HepG2 (cell line): ENCODE measurements at regions not wholly inside any gene's neighbourhood (a gene's known extent, or its start where the extent isn't known, plus 50 kb on each side); places are given as distances from the start of the nearest gene placed in this dataset.

ENCODE experiments used
- ATAC-seq: fragments of 200-7000 bp; cut with Tn5 transposase; 3 replicates; pipeline ENCODE4 v1.9.1; 2020; ENCODE audit warnings: mild to moderate bottlenecking, moderate library complexity
- BruUV-seq: library from RNA; stranded (reverse); fragments of 400-500 nt; replicated peaks from 2 replicates; lab custom pipeline; 2021; lab: Mats Ljungman, UMichigan
- CTCF ChIA-PET: fragments of 300-600 bp; formaldehyde crosslinking; extraction: SDS; loops from one replicate; lab custom pipeline; 2021; ENCODE audit warnings: low total read pairs, inconsistent platforms, low intra/inter-chr PET ratio; lab: Yijun Ruan, JAX
- POLR2A ChIA-PET: fragments of 350-600 bp; sonication (Branson Sonifier 250); formaldehyde crosslinking; loops from one replicate; lab custom pipeline; 2020; ENCODE audit warnings: antibody characterized with exemption, inconsistent platforms; lab: Yijun Ruan, JAX
- DNase-seq: peaks from one replicate; pipeline ENCODE4 v3.0.0-alpha.2; 2015; ENCODE audit warnings: low spot score
- FAIRE-seq: peaks from 3 replicates; lab custom pipeline; 2011; peaks lifted over from hg19 to GRCh38; lab: Jason Lieb, UNC
- H2AFZ ChIP-seq: one replicate; pipeline ENCODE4 v1.6.1; 2011; ENCODE audit warnings: low read length, inconsistent platforms
- H3K27ac ChIP-seq: fragments of 300-600 bp; 3 replicates; pipeline ENCODE4 v1.8.0; 2011; ENCODE audit warnings: mixed run types, mild to moderate bottlenecking, mixed read lengths, low read length, inconsistent platforms; ENCODE audit not compliant: insufficient read depth; ENCODE audit errors: extremely low read length
- H3K27me3 ChIP-seq, 2 experiments: fragments of 200-600 bp in 1 of 2; 2 replicates in 1 of 2; 3 replicates in 1 of 2; pipeline versions ENCODE4 v1.6.0 to v1.8.0; 2011; ENCODE audit warnings: low read length in 2 of 2, mild to moderate bottlenecking in 2 of 2, moderate library complexity in 2 of 2, inconsistent platforms in 1 of 2; ENCODE audit not compliant: insufficient read depth in 2 of 2, control insufficient read depth in 1 of 2
- H3K36me3 ChIP-seq, 2 experiments: fragments of 200-600 bp in 1 of 2; replicated peaks in 1 of 2; 2 replicates in 1 of 2; 3 replicates in 1 of 2; pipeline versions ENCODE4 v1.5.1 to v1.8.0; 2011; ENCODE audit warnings: low read length in 2 of 2, inconsistent platforms in 1 of 2; ENCODE audit not compliant: insufficient read depth in 2 of 2, control insufficient read depth in 1 of 2
- H3K4me1 ChIP-seq: 2 replicates; pipeline ENCODE4 v1.5.1; 2012; ENCODE audit warnings: low read length, inconsistent platforms; ENCODE audit not compliant: insufficient read depth
- H3K4me2 ChIP-seq: 2 replicates; pipeline ENCODE4 v1.6.0; 2011; ENCODE audit warnings: low read depth, low read length, inconsistent platforms
- H3K4me3 ChIP-seq, 3 experiments: fragments of 200-600 bp in 1 of 3; sonication (generic), shearing (Covaris generic) in 1 of 3; replicated peaks in 1 of 3; 2 replicates each; pipeline ENCODE4 v1.5.1; 2011 to 2016; ENCODE audit warnings: low read length in 3 of 3, inconsistent platforms in 2 of 3, low read depth in 2 of 3, mild to moderate bottlenecking in 2 of 3, control low read depth in 1 of 3, mixed read lengths in 1 of 3; ENCODE audit not compliant: insufficient read depth in 1 of 3
- H3K79me2 ChIP-seq: one replicate; pipeline ENCODE4 v1.6.1; 2011; ENCODE audit warnings: low read length, inconsistent platforms; ENCODE audit not compliant: insufficient read depth
- H3K9ac ChIP-seq: 2 replicates; pipeline ENCODE4 v1.6.0; 2011; ENCODE audit warnings: mild to moderate bottlenecking, low read depth, low read length, inconsistent platforms; ENCODE audit not compliant: insufficient read depth
- H3K9me3 ChIP-seq: 2 replicates; pipeline ENCODE4 v1.5.1; 2012; ENCODE audit warnings: mild to moderate bottlenecking, low read length
- H4K20me1 ChIP-seq: 2 replicates; pipeline ENCODE4 v1.6.0; 2011; ENCODE audit warnings: inconsistent platforms, mild to moderate bottlenecking, low read length, moderate library complexity; ENCODE audit not compliant: insufficient read depth
- CHD4 ChIP-seq: fragments of 200-600 bp; sonication (generic); IDR thresholded peaks from 2 replicates; pipeline ENCODE4 v1.7.0; 2017; ENCODE audit warnings: mild to moderate bottlenecking, low read length, borderline replicate concordance
- HOXA7 ChIP-seq: sonication (generic); formaldehyde crosslinking; IDR thresholded peaks from 2 replicates; pipeline ENCODE4 v1.8.1; 2022; ENCODE audit warnings: mild to moderate bottlenecking, missing genetic modification reagents, moderate library complexity
- MTA1 ChIP-seq: sonication (generic); formaldehyde crosslinking; IDR thresholded peaks from 2 replicates; pipeline ENCODE4 v1.4.0; 2020; ENCODE audit warnings: missing genetic modification reagents, mild to moderate bottlenecking, borderline replicate concordance
- PRMT3 ChIP-seq: sonication (generic); formaldehyde crosslinking; IDR thresholded peaks from 2 replicates; pipeline ENCODE4 v1.8.1; 2022; ENCODE audit warnings: low read depth, mild to moderate bottlenecking, moderate library complexity, missing genetic modification reagents, borderline replicate concordance
- TEAD3 ChIP-seq: optimal IDR thresholded peaks from 2 replicates; pipeline ENCODE3; 2016; ENCODE audit warnings: borderline replicate concordance
- TOE1 ChIP-seq: sonication (generic); formaldehyde crosslinking; IDR thresholded peaks from 2 replicates; pipeline ENCODE4 v1.4.0; 2020; ENCODE audit warnings: mild to moderate bottlenecking, missing genetic modification reagents
- ZNF264 ChIP-seq: sonication (generic); formaldehyde crosslinking; IDR thresholded peaks from 2 replicates; pipeline ENCODE4 v1.4.0; 2020; ENCODE audit warnings: missing genetic modification reagents
- ZNF430 ChIP-seq: sonication (generic); formaldehyde crosslinking; IDR thresholded peaks from 2 replicates; pipeline ENCODE4 v1.9.0; 2021; ENCODE audit warnings: mild to moderate bottlenecking, missing genetic modification reagents
- ZNF616 ChIP-seq: sonication (generic); formaldehyde crosslinking; IDR thresholded peaks from 2 replicates; pipeline ENCODE4 v1.5.0; 2020; ENCODE audit warnings: low read depth, mild to moderate bottlenecking, missing genetic modification reagents
- WGBS: methylation state at CpG from one replicate; pipeline ENCODE4 v1.1.6; 2017; ENCODE audit warnings: low lambda C conversion rate; 5-methylcytosine and 5-hydroxymethylcytosine counted together
- in situ Hi-C: cut with HindIII; loops from 2 replicates; pipeline ENCODE4 v1.10.0; 2017; ENCODE audit warnings: low pct_unique_long_range_greater_than_20kb; ENCODE audit not compliant: extremely low pct_ligation_motif_present
- intact Hi-C: fragments of 100-400 bp; cut with micrococcal nuclease; formaldehyde crosslinking; loops from one replicate; pipeline ENCODE4 v1.10.0; 2022; ENCODE audit not compliant: unreplicated experiment
- TF ChIP-seq, protein P1 (sequence below): sonication (generic); formaldehyde crosslinking; IDR thresholded peaks from 2 replicates; pipeline ENCODE4 v1.5.1; 2020; ENCODE audit warnings: mild to moderate bottlenecking, missing genetic modification reagents, moderate library complexity
- TF ChIP-seq, protein P2 (sequence below): sonication (generic); formaldehyde crosslinking; IDR thresholded peaks from 2 replicates; pipeline ENCODE4 v1.4.0; 2020; ENCODE audit warnings: mild to moderate bottlenecking, missing genetic modification reagents
- TF ChIP-seq, protein P3 (sequence below): sonication (generic); formaldehyde crosslinking; IDR thresholded peaks from 2 replicates; pipeline ENCODE4 v1.8.0; 2022; ENCODE audit warnings: mild to moderate bottlenecking, missing genetic modification reagents; ENCODE audit not compliant: insufficient replicate concordance

DNA sequence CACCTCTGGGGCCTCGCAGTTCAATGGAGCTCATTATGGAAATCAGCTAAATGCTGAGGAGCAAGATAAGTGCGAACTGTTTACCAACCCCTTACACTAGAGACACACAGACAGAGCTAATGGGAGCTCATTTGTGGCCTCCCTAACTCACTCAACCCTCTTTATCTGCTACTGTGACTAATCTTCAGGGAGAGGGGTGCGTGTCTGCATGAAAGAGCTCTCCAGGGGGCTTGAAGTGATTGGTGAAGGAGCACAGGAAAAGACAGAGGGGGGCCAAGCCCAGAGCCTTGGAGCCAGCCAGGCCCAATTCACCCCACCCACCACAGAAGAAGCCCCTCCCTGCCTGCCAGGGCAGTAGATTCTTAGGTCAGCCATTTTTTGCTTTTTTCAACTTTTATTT, 466.8 kb upstream of the BRINP1 start:
- WGBS, result 10% methylated on average over 3 of the region's 3 CpGs
- H3K4me3 ChIP-seq, result no peak overlapping the region
- CTCF ChIA-PET, result no interaction called here
- no peaks in the 10 kb centered on the region for H4K20me1 ChIP-seq
- intact Hi-C loops, result no loop called here
- TF ChIP-seq CHD4 (no peak), MTA1 (no peak), PRMT3 (CRISPR knock-in tag) (no peak), HOXA7 (CRISPR knock-in tag) (no peak), ZNF430 (no peak), TOE1 (CRISPR knock-in tag) (no peak), ZNF264 (no peak), ZNF616 (CRISPR knock-in tag) (no peak), TEAD3 (CRISPR knock-in tag) (no peak)
- TF ChIP-seq, protein P1, sequence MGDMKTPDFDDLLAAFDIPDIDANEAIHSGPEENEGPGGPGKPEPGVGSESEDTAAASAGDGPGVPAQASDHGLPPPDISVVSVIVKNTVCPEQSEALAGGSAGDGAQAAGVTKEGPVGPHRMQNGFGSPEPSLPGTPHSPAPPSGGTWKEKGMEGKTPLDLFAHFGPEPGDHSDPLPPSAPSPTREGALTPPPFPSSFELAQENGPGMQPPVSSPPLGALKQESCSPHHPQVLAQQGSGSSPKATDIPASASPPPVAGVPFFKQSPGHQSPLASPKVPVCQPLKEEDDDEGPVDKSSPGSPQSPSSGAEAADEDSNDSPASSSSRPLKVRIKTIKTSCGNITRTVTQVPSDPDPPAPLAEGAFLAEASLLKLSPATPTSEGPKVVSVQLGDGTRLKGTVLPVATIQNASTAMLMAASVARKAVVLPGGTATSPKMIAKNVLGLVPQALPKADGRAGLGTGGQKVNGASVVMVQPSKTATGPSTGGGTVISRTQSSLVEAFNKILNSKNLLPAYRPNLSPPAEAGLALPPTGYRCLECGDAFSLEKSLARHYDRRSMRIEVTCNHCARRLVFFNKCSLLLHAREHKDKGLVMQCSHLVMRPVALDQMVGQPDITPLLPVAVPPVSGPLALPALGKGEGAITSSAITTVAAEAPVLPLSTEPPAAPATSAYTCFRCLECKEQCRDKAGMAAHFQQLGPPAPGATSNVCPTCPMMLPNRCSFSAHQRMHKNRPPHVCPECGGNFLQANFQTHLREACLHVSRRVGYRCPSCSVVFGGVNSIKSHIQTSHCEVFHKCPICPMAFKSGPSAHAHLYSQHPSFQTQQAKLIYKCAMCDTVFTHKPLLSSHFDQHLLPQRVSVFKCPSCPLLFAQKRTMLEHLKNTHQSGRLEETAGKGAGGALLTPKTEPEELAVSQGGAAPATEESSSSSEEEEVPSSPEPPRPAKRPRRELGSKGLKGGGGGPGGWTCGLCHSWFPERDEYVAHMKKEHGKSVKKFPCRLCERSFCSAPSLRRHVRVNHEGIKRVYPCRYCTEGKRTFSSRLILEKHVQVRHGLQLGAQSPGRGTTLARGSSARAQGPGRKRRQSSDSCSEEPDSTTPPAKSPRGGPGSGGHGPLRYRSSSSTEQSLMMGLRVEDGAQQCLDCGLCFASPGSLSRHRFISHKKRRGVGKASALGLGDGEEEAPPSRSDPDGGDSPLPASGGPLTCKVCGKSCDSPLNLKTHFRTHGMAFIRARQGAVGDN (CRISPR knock-in tag), result no peak
- TF ChIP-seq, protein P2, sequence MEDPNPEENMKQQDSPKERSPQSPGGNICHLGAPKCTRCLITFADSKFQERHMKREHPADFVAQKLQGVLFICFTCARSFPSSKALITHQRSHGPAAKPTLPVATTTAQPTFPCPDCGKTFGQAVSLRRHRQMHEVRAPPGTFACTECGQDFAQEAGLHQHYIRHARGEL (CRISPR knock-in tag), result no peak
- TF ChIP-seq, protein P3, sequence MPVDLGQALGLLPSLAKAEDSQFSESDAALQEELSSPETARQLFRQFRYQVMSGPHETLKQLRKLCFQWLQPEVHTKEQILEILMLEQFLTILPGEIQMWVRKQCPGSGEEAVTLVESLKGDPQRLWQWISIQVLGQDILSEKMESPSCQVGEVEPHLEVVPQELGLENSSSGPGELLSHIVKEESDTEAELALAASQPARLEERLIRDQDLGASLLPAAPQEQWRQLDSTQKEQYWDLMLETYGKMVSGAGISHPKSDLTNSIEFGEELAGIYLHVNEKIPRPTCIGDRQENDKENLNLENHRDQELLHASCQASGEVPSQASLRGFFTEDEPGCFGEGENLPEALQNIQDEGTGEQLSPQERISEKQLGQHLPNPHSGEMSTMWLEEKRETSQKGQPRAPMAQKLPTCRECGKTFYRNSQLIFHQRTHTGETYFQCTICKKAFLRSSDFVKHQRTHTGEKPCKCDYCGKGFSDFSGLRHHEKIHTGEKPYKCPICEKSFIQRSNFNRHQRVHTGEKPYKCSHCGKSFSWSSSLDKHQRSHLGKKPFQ (CRISPR knock-in tag), result no peak
- TF ChIP-seq, all 625 proteins: peak for 0
- no peaks in the 10 kb centered on the region for H3K36me3 ChIP-seq
- in situ Hi-C loops, result no loop called here
- POLR2A ChIA-PET, result no interaction called here
- FAIRE-seq (no peak), ATAC-seq (no peak), DNase-seq (no peak)
- H3K27ac ChIP-seq, result no peak overlapping the region
- H3K4me2 ChIP-seq, result no peak overlapping the region
- no peak overlapping the region for H3K9ac ChIP-seq
- no peaks in the 10 kb centered on the region for H3K4me1 ChIP-seq
- H2AFZ ChIP-seq, result no peak overlapping the region
- no peaks in the 10 kb centered on the region for H3K9me3 ChIP-seq
- no peaks in the 10 kb centered on the region for H3K79me2 ChIP-seq
- BruUV-seq, result no TSS peak
- H3K27me3 ChIP-seq, result no peaks in the 10 kb centered on the region
